ENCODE measurements at regions not wholly inside any gene's neighbourhood (a gene's known extent, or its start where the extent isn't known, plus 50 kb on each side); places are given as distances from the start of the nearest gene placed in this dataset.

GRCh38 chr20:12252793-12253192 lies 335.1 kb downstream of the BTBD3 start:
- TF ChIP-seq CTCF (IDR thresholded peaks at IDR 0.05; ENCODE audit: poor library complexity) = no peak
- no peak for TF ChIP-seq EZH2 (IDR thresholded peaks at IDR 0.05; ENCODE audit: borderline replicate concordance)
- TF ChIP-seq EZH2phosphoT487 (IDR thresholded peaks at IDR 0.05; ENCODE audit: low read depth, severe bottlenecking, unreplicated experiment) = no peak

All from hepatocyte (in vitro differentiated cells).